Smooth muscle cell (in vitro differentiated cells): ENCODE measurements at regions not wholly inside any gene's neighbourhood (a gene's known extent, or its start where the extent isn't known, plus 50 kb on each side); places are given as distances from the start of the nearest gene placed in this dataset.

ENCODE experiments used
- DNase-seq: peaks from one replicate; lab custom pipeline; 2025; ENCODE audit not compliant: unreplicated experiment; lab: John Stamatoyannopoulos, UW
- H2AFZ ChIP-seq: fragments of 200-600 bp; sonication (generic); 2 replicates; pipeline ENCODE4 v1.6.0; 2016; ENCODE audit warnings: antibody characterized with exemption, low read depth, mild to moderate bottlenecking
- H3F3A ChIP-seq: fragments of 200-600 bp; sonication (generic); 2 replicates; pipeline ENCODE4 v1.6.0; 2017; ENCODE audit warnings: antibody characterized with exemption, low read depth
- H3K27ac ChIP-seq: fragments of 200-600 bp; sonication (generic); 2 replicates; pipeline ENCODE4 v1.5.1; 2016; ENCODE audit warnings: low read depth, mild to moderate bottlenecking
- H3K27me3 ChIP-seq: fragments of 200-600 bp; sonication (generic); 2 replicates; pipeline ENCODE4 v1.6.1; 2016; ENCODE audit warnings: low read depth, mild to moderate bottlenecking
- H3K36me3 ChIP-seq: fragments of 200-600 bp; sonication (generic); 2 replicates; pipeline ENCODE4 v1.5.1; 2016; ENCODE audit warnings: low read depth
- H3K4me1 ChIP-seq: fragments of 200-600 bp; sonication (generic); 2 replicates; pipeline ENCODE4 v1.5.1; 2016; ENCODE audit warnings: low read depth
- H3K4me2 ChIP-seq: fragments of 200-600 bp; sonication (generic); 2 replicates; pipeline ENCODE4 v1.6.0; 2016; ENCODE audit warnings: mild to moderate bottlenecking
- H3K4me3 ChIP-seq: fragments of 200-600 bp; sonication (generic); 2 replicates; pipeline ENCODE4 v1.5.1; 2016; ENCODE audit warnings: mild to moderate bottlenecking
- H3K79me2 ChIP-seq: fragments of 200-600 bp; sonication (generic); 2 replicates; pipeline ENCODE4 v1.6.0; 2016; ENCODE audit warnings: low read depth, mild to moderate bottlenecking
- H3K9ac ChIP-seq: fragments of 200-600 bp; sonication (generic); 2 replicates; pipeline ENCODE4 v1.6.0; 2016; ENCODE audit warnings: low read depth
- H3K9me3 ChIP-seq: fragments of 200-600 bp; sonication (generic); replicated peaks from 2 replicates; pipeline ENCODE4 v1.5.1; 2016; ENCODE audit warnings: low read depth
- H4K20me1 ChIP-seq: fragments of 200-600 bp; sonication (generic); 2 replicates; pipeline ENCODE4 v1.6.0; 2016; ENCODE audit warnings: low read depth
- CTCF ChIP-seq: fragments of 200-600 bp; sonication (generic); IDR thresholded peaks from 2 replicates; pipeline ENCODE4 v1.5.1; 2017; ENCODE audit warnings: borderline replicate concordance, mild to moderate bottlenecking, antibody characterized with exemption; ENCODE audit not compliant: insufficient read depth, poor library complexity, severe bottlenecking
- whole genome bisulfite sequencing: methylation state at CpG from one replicate; pipeline ENCODE4 v1.1.7; 2016; ENCODE audit warnings: low lambda C conversion rate; 5-methylcytosine and 5-hydroxymethylcytosine counted together

GRCh38 chr5:162990063-162990462 lies 447.3 kb upstream of the CCNG1 start:
- no peak overlapping the region for H3K9ac ChIP-seq
- H3K4me1 ChIP-seq, result no peaks in the 10 kb centered on the region
- no peaks in the 10 kb centered on the region for H3K9me3 ChIP-seq

GRCh38 chr5:162990856-162991497 lies 446.4 kb upstream of the CCNG1 start:
- Histone ChIP-seq H4K20me1 (no peaks in the 10 kb centered on the region), H3K4me2 (no peak overlapping the region)

More at GRCh38 chr5:162990063-162990462, 447.3 kb upstream of the CCNG1 start:
- Histone ChIP-seq H3F3A (no peaks in the 10 kb centered on the region), H3K4me2 (no peak overlapping the region), H3K4me3 (no peak overlapping the region), H3K27ac (no peak overlapping the region), H2AFZ (no peak overlapping the region), H3K36me3 (no peaks in the 10 kb centered on the region), H3K79me2 (no peaks in the 10 kb centered on the region), H4K20me1 (no peaks in the 10 kb centered on the region), H3K27me3 (no peaks in the 10 kb centered on the region)
- TF ChIP-seq CTCF, result no peak
- DNase-seq, result no peak

GRCh38 chr5:162995568-162995967 lies 441.8 kb upstream of the CCNG1 start:
- no peaks in the 10 kb centered on the region for H4K20me1 ChIP-seq
- H3K4me1 ChIP-seq, result no peaks in the 10 kb centered on the region
- no peaks in the 10 kb centered on the region for H3K27me3 ChIP-seq
- DNase-seq, result no peak
- no peaks in the 10 kb centered on the region for H3K9me3 ChIP-seq
- H3K4me3 ChIP-seq, result no peak overlapping the region
- H3K27ac ChIP-seq, result no peak overlapping the region
- TF ChIP-seq CTCF, result no peak
- H2AFZ ChIP-seq, result no peak overlapping the region
- no peak overlapping the region for H3K9ac ChIP-seq
- H3K79me2 ChIP-seq, result no peaks in the 10 kb centered on the region
- 79% methylated on average over 4 of the region's 4 CpGs for WGBS
- H3F3A ChIP-seq, result no peaks in the 10 kb centered on the region
- H3K36me3 ChIP-seq, result no peaks in the 10 kb centered on the region
- no peak overlapping the region for H3K4me2 ChIP-seq

More at GRCh38 chr5:162990856-162991497, 446.4 kb upstream of the CCNG1 start:
- Histone ChIP-seq H3K4me3 (no peak overlapping the region), H3K36me3 (no peaks in the 10 kb centered on the region), H3K27me3 (no peaks in the 10 kb centered on the region), H3K9me3 (no peaks in the 10 kb centered on the region), H3K27ac (no peak overlapping the region), H3K79me2 (no peaks in the 10 kb centered on the region), H2AFZ (no peak overlapping the region), H3K4me1 (no peaks in the 10 kb centered on the region), H3F3A (no peaks in the 10 kb centered on the region), H3K9ac (no peak overlapping the region)
- TF ChIP-seq CTCF, result no peak
- no peak for DNase-seq
- WGBS, result 52% methylated on average over 2 of the region's 2 CpGs

- Histone ChIP-seq H3K4me2 (no peak overlapping the region), H3K9me3 (no peaks in the 10 kb centered on the region), H3F3A (no peaks in the 10 kb centered on the region), H4K20me1 (no peaks in the 10 kb centered on the region), H3K27me3 (no peaks in the 10 kb centered on the region), H3K36me3 (no peaks in the 10 kb centered on the region), H3K79me2 (no peaks in the 10 kb centered on the region), H3K4me1 (no peaks in the 10 kb centered on the region), H3K4me3 (no peak overlapping the region), H3K27ac (no peak overlapping the region), H2AFZ (no peak overlapping the region), H3K9ac (no peak overlapping the region)
- no peak for DNase-seq
- TF ChIP-seq CTCF, result no peak
- 84% methylated on average over 1 of the region's 1 CpG for WGBS
These were observed 441.3 kb upstream of the CCNG1 start for GRCh38 chr5:162996053-162996452.
